OCI-LY7 (cell line): ENCODE measurements at regions not wholly inside any gene's neighbourhood (a gene's known extent, or its start where the extent isn't known, plus 50 kb on each side); places are given as distances from the start of the nearest gene placed in this dataset.
"Not testable (repeated sequence)": the region's sequence is repeated elsewhere in the genome, so short reads cannot be mapped to it uniquely, and the experiment has no call there.

Experiments
- BruUV-seq: library from RNA; stranded (reverse); fragments of 400-500 nt; replicated peaks from 2 replicates; lab custom pipeline; 2021; lab: Mats Ljungman, UMichigan
- CTCF ChIA-PET: fragments of 300-600 bp; sonication (Branson Sonifier 250); formaldehyde crosslinking; loops from one replicate; lab custom pipeline; 2022; ENCODE audit warnings: antibody characterized with exemption; ENCODE audit not compliant: unreplicated experiment; lab: Charles Lee
- POLR2A ChIA-PET: fragments of 300-600 bp; sonication (Branson Sonifier 250); formaldehyde crosslinking; loops from one replicate; lab custom pipeline; 2022; ENCODE audit warnings: antibody characterized with exemption; lab: Charles Lee
- DNase-seq: peaks from one replicate; pipeline ENCODE4 v3.0.0-alpha.2; 2015; ENCODE audit warnings: low spot score
- H2AFZ ChIP-seq: fragments of 200-600 bp; sonication (generic), shearing (Covaris generic); 2 replicates; pipeline ENCODE4 v1.6.1; 2014; ENCODE audit warnings: mild to moderate bottlenecking, antibody characterized with exemption, low read length, moderate library complexity
- H3K27ac ChIP-seq: fragments of 200-600 bp; sonication (generic); 2 replicates; pipeline ENCODE4 v1.5.1; 2014; ENCODE audit warnings: mixed run types, low read depth, mild to moderate bottlenecking, moderate library complexity, low read length, inconsistent platforms; ENCODE audit not compliant: poor library complexity, severe bottlenecking
- H3K36me3 ChIP-seq: fragments of 200-600 bp; sonication (generic); 2 replicates; pipeline ENCODE4 v1.6.1; 2014; ENCODE audit warnings: mild to moderate bottlenecking, antibody characterized with exemption, low read length, moderate library complexity, mixed read lengths; ENCODE audit not compliant: insufficient read depth
- H3K4me1 ChIP-seq: fragments of 200-600 bp; sonication (generic); 2 replicates; pipeline ENCODE4 v1.5.1; 2014; ENCODE audit warnings: mild to moderate bottlenecking, low read length; ENCODE audit not compliant: insufficient read depth, poor library complexity, severe bottlenecking
- H3K4me2 ChIP-seq: fragments of 200-600 bp; sonication (generic); 2 replicates; pipeline ENCODE4 v1.6.1; 2014; ENCODE audit warnings: mild to moderate bottlenecking, low read length
- H3K4me3 ChIP-seq: fragments of 200-600 bp; sonication (generic); 2 replicates; pipeline ENCODE4 v1.5.1; 2014; ENCODE audit warnings: mild to moderate bottlenecking, low read depth, low read length; ENCODE audit not compliant: poor library complexity, severe bottlenecking
- H3K79me2 ChIP-seq: fragments of 200-600 bp; sonication (generic); 2 replicates; pipeline ENCODE4 v1.6.1; 2016; ENCODE audit warnings: low read depth, mild to moderate bottlenecking, low read length, moderate library complexity, mixed read lengths; ENCODE audit not compliant: insufficient read depth
- H3K9me2 ChIP-seq: fragments of 200-600 bp; sonication (generic); 2 replicates; pipeline ENCODE4 v1.6.1; 2016; ENCODE audit warnings: mild to moderate bottlenecking, low read length, mixed read lengths; ENCODE audit not compliant: insufficient read depth
- H3K9me3 ChIP-seq: fragments of 200-600 bp; sonication (generic); 2 replicates; pipeline ENCODE4 v1.6.1; 2014; ENCODE audit warnings: mild to moderate bottlenecking, mixed run types, low read length, mixed read lengths
- H4K20me1 ChIP-seq: fragments of 200-600 bp; sonication (generic); 2 replicates; pipeline ENCODE4 v1.6.1; 2014; ENCODE audit warnings: mild to moderate bottlenecking, antibody characterized with exemption, low read length, moderate library complexity, mixed read lengths; ENCODE audit not compliant: insufficient read depth
- CTCF ChIP-seq: fragments of 200-600 bp; sonication (generic); conservative IDR thresholded peaks from 2 replicates; pipeline ENCODE4 v1.5.1; 2014; ENCODE audit warnings: mild to moderate bottlenecking, antibody characterized with exemption, low read length, moderate library complexity, mixed read lengths
- EZH2phosphoT487 ChIP-seq: fragments of 200-600 bp; sonication (generic); IDR thresholded peaks from 2 replicates; pipeline ENCODE4 v1.6.1; 2018; ENCODE audit warnings: low read depth, borderline replicate concordance, mild to moderate bottlenecking, mixed run types, antibody characterized with exemption, low read length, moderate library complexity, mixed read lengths
- intact Hi-C: fragments of 100-400 bp; cut with micrococcal nuclease; formaldehyde crosslinking; loops from one replicate; pipeline ENCODE4 v1.10.0; 2022; ENCODE audit not compliant: unreplicated experiment

- ChIA-PET CTCF (no interaction called here), POLR2A (interaction anchor here (0.6 kb wide), 2 partner anchors 29 to 50 kb away, joined by 4 read pairs; no protein-coding TSS in a partner anchor)
- Histone ChIP-seq H2AFZ (no peak overlapping the region), H4K20me1 (no peaks in the 10 kb centered on the region), H3K4me3 (no peak overlapping the region), H3K9me3 (no peaks in the 10 kb centered on the region), H3K79me2 (no peaks in the 10 kb centered on the region), H3K9me2 (no peaks in the 10 kb centered on the region), H3K4me2 (no peak overlapping the region), H3K36me3 (no peaks in the 10 kb centered on the region), H3K27ac (no peak overlapping the region), H3K4me1 (no peaks in the 10 kb centered on the region)
- DNase-seq, result no peak
- intact Hi-C loops, result no loop called here
- BruUV-seq, result no TSS peak
- TF ChIP-seq CTCF (no peak), EZH2phosphoT487 (no peak)
Measured at GRCh38 chr10:28768227-28768626, 90.9 kb downstream of the BAMBI start.

GRCh38 chr10:28769091-28769604 is 91.8 kb downstream of the BAMBI start:
- intact Hi-C loops, result no loop called here
- Histone ChIP-seq H3K9me3 (no peaks in the 10 kb centered on the region), H3K27ac (no peak overlapping the region), H4K20me1 (no peaks in the 10 kb centered on the region), H3K9me2 (no peaks in the 10 kb centered on the region), H3K4me1 (no peaks in the 10 kb centered on the region), H2AFZ (no peak overlapping the region), H3K4me3 (no peak overlapping the region), H3K4me2 (no peak overlapping the region), H3K79me2 (no peaks in the 10 kb centered on the region), H3K36me3 (no peaks in the 10 kb centered on the region)
- ChIA-PET CTCF (no interaction called here), POLR2A (interaction anchor here (0.7 kb wide), 1 partner anchor 1654 kb away, joined by 3 read pairs; no protein-coding TSS in a partner anchor)
- TF ChIP-seq CTCF, result no peak
- TF ChIP-seq EZH2phosphoT487, result no peak
- no TSS peak for BruUV-seq
- DNase-seq, result no peak

GRCh38 chr10:28771580-28772090 is 94.3 kb downstream of the BAMBI start:
- H3K9me2 ChIP-seq, H2AFZ ChIP-seq, intact Hi-C loops, BruUV-seq, H3K79me2 ChIP-seq, H3K36me3 ChIP-seq, H4K20me1 ChIP-seq, H3K4me3 ChIP-seq, H3K27ac ChIP-seq, POLR2A ChIA-PET, H3K4me2 ChIP-seq, DNase-seq, H3K9me3 ChIP-seq, H3K4me1 ChIP-seq, CTCF ChIA-PET: not testable (repeated sequence)
